AG04450 (cell line): ENCODE measurements at regions not wholly inside any gene's neighbourhood (a gene's known extent, or its start where the extent isn't known, plus 50 kb on each side); places are given as distances from the start of the nearest gene placed in this dataset.

ENCODE experiments used
- CTCF ChIA-PET: fragments of 300-600, 350-600 bp; formaldehyde crosslinking; extraction: SDS; loops from one replicate; lab custom pipeline; 2022; ENCODE audit warnings: antibody characterized with exemption, inconsistent platforms; lab: Charles Lee
- POLR2A ChIA-PET: fragments of 350-600 bp; formaldehyde crosslinking; extraction: SDS; loops from one replicate; lab custom pipeline; 2021; ENCODE audit warnings: antibody characterized with exemption, inconsistent platforms; lab: Yijun Ruan, JAX
- DNase-seq: peaks from one replicate; pipeline ENCODE4 v3.0.0-alpha.2; 2011; ENCODE audit warnings: low read depth, low spot score
- H3K27ac ChIP-seq: one replicate; pipeline ENCODE4 v1.5.1; 2012; ENCODE audit warnings: low read depth, low read length, control low read depth
- H3K27me3 ChIP-seq: one replicate; pipeline ENCODE4 v1.6.0; 2012; ENCODE audit warnings: low read length; ENCODE audit not compliant: control insufficient read depth, insufficient read depth
- H3K4me3 ChIP-seq: 2 replicates; pipeline ENCODE4 v1.5.1; 2011; ENCODE audit warnings: mild to moderate bottlenecking, low read depth, low read length, control low read depth
- H3K9me3 ChIP-seq: 2 replicates; pipeline ENCODE4 v1.5.1; 2012; ENCODE audit warnings: low read length; ENCODE audit not compliant: control insufficient read depth, insufficient read depth
- CTCF ChIP-seq: IDR thresholded peaks from 2 replicates; pipeline ENCODE4 v1.5.1; 2011; ENCODE audit warnings: low read depth, low read length, control low read depth, inconsistent platforms

DNA sequence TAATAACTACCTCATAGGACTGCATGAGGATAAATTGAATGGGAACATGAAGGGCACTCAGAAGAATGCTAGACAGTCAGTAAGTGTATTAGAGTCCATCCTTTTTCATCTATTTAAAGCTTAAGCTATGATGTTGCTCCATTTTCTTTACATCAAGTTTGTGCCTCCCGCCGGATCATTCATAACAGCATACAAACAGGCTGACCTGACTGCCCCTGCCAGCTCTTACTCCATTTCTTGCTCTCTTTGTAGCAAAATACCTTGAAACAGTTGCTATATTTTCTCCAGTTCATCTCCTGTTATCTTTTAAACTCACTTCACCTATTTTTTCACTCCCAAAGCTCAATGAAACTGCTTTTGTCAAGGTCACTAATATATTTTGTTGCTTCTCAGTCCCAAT lies 315.6 kb upstream of the ALCAM start:
- no peak for TF ChIP-seq CTCF
- no peaks in the 10 kb centered on the region for H3K27me3 ChIP-seq
- no peak overlapping the region for H3K27ac ChIP-seq
- no peaks in the 10 kb centered on the region for H3K9me3 ChIP-seq
- no peak for DNase-seq
- no peak overlapping the region for H3K4me3 ChIP-seq
- CTCF ChIA-PET: interaction anchor here (0.9 kb wide), 1 partner anchor 455 kb away, joined by 3 read pairs; no protein-coding TSS in a partner anchor
- POLR2A ChIA-PET: no interaction called here

DNA sequence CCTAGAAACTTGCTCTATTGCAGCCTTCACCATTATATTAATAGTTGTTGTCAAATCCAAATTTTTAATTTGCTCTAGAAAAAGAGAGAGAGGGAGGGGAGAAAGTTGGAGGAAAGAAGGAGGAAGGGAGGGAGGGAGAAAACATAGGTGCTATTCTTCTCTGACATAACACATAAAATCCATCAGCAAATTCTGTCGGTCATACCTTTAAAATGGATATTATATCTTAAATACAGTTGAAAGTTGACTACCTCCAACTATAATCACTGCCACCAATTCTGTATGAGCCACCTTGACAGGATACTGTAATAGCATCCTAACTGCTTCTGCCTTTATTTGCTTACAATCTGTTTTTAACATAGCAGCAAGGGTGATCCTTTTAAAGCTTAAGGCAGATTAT lies 314.7 kb upstream of the ALCAM start:
- ChIA-PET CTCF (no interaction called here), POLR2A (no interaction called here)
- Histone ChIP-seq H3K4me3 (no peak overlapping the region), H3K27me3 (no peaks in the 10 kb centered on the region), H3K27ac (no peak overlapping the region), H3K9me3 (no peaks in the 10 kb centered on the region)
- TF ChIP-seq CTCF: no peak
- no peak for DNase-seq

- DNase-seq: no peak
- H3K4me3 ChIP-seq: no peak overlapping the region
- no peaks in the 10 kb centered on the region for H3K27me3 ChIP-seq
- ChIA-PET POLR2A (no interaction called here), CTCF (no interaction called here)
- no peak for TF ChIP-seq CTCF
- no peak overlapping the region for H3K27ac ChIP-seq
- H3K9me3 ChIP-seq: no peaks in the 10 kb centered on the region
These were observed 303.9 kb upstream of the ALCAM start for GRCh38 chr3:105062853-105063252.

DNA sequence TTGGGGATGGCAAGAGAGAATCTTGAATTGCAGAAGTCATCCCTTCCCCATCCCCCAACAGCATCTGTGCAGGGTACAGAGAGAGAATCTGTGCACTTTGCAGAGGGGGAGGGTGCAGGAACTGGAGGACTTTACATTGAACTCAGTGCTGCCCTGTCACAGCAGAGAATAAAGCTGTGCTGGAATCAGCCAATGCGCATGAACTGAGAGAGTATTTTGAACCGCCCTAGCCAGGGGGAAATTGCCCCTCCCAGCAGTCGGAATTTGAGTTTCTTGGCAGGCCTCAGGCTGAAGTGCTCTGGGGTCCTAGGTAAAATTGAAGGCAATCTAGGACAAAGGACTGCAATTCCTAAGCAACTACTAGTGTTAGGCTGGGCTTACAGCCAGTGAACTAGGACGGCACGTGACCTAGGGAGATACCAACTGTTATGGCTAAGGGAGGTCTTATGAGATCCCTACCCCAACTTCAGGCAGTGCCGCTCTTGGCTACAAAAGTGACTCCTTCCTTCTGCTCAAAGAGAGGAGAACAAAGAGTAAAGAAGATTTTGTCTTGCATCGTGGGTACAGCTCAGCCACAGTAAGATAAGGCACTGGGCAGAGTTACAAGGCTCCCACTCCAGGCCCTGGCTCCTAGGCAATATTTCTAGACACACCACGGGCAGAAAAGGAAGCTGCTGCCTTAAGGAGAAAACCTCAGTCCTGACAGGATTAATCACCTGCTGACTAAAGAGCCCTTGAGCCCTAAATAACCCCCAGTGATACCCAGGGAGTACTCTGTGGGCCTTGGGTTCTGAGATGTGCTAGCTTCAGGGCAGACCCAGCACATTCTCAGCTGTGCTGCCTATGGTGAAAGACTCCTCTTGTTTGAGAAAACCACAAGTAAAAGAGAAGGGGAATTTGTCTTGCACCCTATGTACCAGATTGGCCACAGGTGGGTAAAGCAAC lies 300.5 kb upstream of the ALCAM start:
- ChIA-PET CTCF (no interaction called here), POLR2A (no interaction called here)
- Histone ChIP-seq H3K27ac (no peak overlapping the region), H3K4me3 (no peak overlapping the region), H3K27me3 (no peaks in the 10 kb centered on the region), H3K9me3 (no peaks in the 10 kb centered on the region)
- DNase-seq: no peak
- TF ChIP-seq CTCF: no peak

- H3K27ac ChIP-seq: no peak overlapping the region
- H3K9me3 ChIP-seq: no peaks in the 10 kb centered on the region
- no peak for DNase-seq
- no peak for TF ChIP-seq CTCF
- H3K27me3 ChIP-seq: no peaks in the 10 kb centered on the region
- H3K4me3 ChIP-seq: no peak overlapping the region
- POLR2A ChIA-PET: no interaction called here
- CTCF ChIA-PET: no interaction called here
These were observed 299.3 kb upstream of the ALCAM start for GRCh38 chr3:105067361-105067760.
